ENCODE measurements at regions not wholly inside any gene's neighbourhood (a gene's known extent, or its start where the extent isn't known, plus 50 kb on each side); places are given as distances from the start of the nearest gene placed in this dataset.

DNA sequence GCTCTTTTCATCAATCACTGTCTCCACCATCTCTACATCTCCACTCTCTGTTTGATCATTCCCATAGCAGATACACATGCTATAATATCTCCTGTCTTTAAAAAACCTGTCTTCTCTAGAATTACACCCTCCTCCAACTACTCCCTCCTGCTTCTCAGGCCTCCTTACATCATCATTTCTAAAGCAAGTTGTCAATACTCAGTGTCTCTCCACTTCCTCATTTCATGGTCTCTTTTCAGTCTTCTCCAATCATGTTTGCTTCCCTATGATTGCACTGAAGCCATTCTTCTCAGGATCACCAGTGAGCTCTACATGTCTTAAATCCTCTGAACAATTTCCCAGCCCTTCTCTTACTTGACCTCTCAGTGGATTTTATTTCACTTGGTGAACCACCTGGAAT lies 87.0 kb upstream of the ZNF280D start:
- TF ChIP-seq, protein P1, sequence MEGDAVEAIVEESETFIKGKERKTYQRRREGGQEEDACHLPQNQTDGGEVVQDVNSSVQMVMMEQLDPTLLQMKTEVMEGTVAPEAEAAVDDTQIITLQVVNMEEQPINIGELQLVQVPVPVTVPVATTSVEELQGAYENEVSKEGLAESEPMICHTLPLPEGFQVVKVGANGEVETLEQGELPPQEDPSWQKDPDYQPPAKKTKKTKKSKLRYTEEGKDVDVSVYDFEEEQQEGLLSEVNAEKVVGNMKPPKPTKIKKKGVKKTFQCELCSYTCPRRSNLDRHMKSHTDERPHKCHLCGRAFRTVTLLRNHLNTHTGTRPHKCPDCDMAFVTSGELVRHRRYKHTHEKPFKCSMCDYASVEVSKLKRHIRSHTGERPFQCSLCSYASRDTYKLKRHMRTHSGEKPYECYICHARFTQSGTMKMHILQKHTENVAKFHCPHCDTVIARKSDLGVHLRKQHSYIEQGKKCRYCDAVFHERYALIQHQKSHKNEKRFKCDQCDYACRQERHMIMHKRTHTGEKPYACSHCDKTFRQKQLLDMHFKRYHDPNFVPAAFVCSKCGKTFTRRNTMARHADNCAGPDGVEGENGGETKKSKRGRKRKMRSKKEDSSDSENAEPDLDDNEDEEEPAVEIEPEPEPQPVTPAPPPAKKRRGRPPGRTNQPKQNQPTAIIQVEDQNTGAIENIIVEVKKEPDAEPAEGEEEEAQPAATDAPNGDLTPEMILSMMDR (IDR thresholded peaks at IDR 0.05) = no peak

DNA sequence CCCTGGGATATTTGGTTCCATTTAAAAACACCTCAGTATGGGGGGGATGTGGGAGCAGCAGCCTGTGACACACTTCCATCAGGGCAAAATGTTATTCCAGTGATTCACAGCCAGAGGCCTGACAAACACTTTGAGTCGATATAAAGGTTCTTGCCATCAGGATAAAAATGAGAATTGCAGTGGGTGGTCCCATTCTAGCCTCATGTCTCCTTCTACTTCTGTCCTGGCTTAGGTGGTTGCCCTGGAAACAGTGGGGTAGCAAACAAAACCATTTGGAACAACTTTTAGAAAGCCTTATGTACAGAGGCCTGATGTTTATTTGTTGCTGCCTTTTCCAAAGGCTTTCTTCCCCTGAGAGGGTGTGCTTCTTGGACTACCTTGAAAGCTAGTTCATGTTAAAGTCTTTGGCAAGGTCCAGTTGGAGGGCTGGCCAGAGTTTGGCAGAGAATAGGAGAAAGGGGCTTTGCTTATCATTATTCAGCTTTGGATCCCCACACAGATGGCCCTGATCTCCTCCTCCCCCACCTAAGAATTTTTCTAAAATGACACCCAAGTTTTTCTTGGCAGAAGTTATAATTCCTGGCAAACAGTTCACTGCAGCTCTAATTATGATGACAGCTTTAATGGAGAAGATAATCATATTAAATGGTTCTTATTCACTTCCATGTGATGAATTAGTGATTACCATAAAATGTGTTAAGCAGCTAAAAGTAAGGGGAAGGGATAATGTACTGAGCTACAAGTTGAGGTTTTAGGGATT lies 84.2 kb upstream of the ZNF280D start:
- TF ChIP-seq, protein P1 (IDR thresholded peaks at IDR 0.05) = no peak

DNA sequence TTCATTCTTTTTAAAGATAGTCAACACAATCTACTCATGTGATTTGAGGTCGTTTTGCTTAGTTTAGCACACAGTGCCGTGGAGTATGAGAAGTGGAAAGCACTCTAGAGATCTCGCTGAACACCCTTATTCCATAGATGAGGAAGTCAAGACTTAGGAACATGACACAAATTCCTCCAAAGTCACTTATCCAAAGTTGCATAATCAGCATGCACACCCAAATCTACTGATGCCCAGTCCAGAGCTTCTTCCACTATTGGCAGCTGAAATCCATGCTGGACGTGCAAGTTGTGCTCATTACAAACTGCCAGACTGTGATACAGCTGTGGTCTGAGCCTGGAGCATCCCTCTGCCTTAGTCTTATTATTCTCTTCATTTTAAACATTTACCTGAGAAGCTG lies 83.5 kb upstream of the ZNF280D start:
- TF ChIP-seq, protein P1 (IDR thresholded peaks at IDR 0.05) = no peak

DNA sequence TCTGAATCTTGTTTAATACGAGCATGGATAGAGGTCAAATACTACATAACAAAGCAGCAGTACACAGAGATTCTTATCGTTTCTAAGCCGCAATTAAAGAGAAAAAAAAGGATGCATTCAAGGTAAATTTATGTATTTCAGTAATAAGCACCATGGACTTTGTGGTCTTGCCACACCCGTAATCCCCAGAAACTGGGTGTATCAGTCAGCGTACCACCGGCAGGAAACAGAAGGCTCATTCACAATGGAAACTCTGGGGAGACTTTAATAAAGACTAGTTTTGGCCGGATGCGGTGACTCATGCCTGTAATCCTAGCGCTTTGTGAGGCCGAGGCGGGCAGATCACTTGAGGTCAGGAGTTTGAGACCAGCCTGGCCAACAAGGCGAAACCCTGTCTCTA lies 81.9 kb upstream of the ZNF280D start:
- TF ChIP-seq, protein P1 (IDR thresholded peaks at IDR 0.05) = no peak

DNA sequence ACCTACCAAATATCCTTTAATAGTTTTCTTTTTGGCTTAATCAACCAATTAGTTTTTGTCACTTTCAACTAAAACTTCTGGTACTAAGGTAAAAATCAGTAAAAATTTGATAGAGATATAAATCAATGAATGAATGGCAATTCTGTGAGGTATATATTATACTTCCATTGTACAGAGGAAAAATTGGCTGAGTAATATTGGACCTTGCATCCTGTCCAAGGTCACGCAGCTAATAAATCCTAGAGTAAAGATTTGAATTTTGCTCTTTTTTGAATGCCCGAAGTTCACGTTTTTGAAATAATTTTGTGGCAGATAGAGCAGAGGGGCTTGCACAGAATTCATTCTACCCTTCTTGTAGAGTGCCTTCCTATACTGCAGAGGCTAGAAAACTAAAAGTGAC lies 81.1 kb upstream of the ZNF280D start:
- TF ChIP-seq, protein P1 (IDR thresholded peaks at IDR 0.05) = no peak

DNA sequence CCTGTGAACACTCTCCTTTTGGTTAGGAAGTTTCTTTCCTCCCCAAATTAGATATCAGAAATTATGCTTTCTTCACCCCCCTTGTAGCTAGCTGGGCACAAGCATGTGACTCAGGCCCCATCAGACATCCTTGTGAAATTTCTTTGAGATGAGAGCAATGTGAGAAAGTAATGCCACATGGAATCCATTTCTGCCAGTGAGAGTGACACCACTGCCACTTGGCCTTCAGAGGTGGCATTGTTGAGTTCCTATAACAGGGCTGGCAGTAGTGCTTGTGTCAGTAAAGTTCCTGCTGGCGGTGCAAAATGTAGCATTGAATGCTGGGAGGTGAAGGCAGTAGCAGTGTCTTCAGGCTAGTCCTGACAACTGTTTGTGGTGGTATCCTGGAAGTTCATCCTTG lies 80.7 kb upstream of the ZNF280D start:
- TF ChIP-seq, protein P1 (IDR thresholded peaks at IDR 0.05) = no peak

DNA sequence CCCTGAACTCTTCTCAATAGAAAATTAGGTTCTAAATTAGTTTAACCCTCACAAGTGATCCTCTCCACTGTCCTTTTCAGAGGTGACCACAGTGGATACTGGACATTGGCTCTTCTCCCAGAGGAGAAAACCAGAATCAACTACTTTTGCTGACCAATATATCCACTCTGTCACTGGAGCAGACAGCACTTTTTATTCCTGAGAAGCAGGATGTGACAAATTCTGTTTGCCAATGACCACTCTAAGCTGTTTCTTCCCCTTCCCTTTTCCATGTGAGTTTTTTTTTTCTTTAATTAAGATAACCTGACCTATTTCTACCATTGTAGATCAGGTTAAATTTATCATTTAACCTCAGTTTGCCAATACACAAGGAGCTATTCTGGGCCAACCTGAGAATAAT lies 79.7 kb upstream of the ZNF280D start:
- TF ChIP-seq, protein P1 (IDR thresholded peaks at IDR 0.05) = no peak

DNA sequence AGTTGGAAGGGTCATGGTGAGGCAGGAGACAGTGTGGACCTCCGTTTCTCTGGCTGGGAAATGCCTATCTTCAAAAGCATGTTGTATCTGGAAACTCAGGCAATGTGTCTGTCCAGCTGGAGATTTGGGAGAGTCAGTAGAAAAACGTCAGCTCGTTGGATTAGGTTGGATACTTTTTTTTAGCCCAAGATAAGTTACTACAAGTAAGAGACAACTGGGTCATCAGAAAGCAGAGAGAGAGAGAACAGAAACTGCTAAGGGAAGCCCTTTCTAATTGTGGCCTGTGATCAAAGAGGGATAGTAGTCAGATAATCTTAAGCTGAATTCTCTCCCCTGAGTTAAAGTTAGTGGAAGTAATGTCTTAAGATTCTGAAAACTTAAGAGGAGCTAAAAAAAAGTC lies 78.9 kb upstream of the ZNF280D start:
- TF ChIP-seq, protein P1 (IDR thresholded peaks at IDR 0.05) = no peak
